T-cell (primary cell): ENCODE measurements at regions not wholly inside any gene's neighbourhood (a gene's known extent, or its start where the extent isn't known, plus 50 kb on each side); places are given as distances from the start of the nearest gene placed in this dataset.
"Not testable (repeated sequence)": the region's sequence is repeated elsewhere in the genome, so short reads cannot be mapped to it uniquely, and the experiment has no call there.

Source experiments
- ATAC-seq, 4 experiments: fragments of 200-7000 bp in 3 of 4; fragments of 150-1000 bp in 1 of 4; cut with Tn5 transposase; replicated peaks in 1 of 4; 1 replicate in 3 of 4; 2 replicates in 1 of 4; pipeline ENCODE4 v1.10.0; 2021; ENCODE audit warnings: moderate library complexity in 3 of 4, mild to moderate bottlenecking in 2 of 4, moderate number of reproducible peaks in 1 of 4
- CTCF ChIA-PET, 2 donors: fragments of 300-600 bp; sonication (Branson Sonifier 250); formaldehyde crosslinking; loops; one replicate each; lab custom pipeline; 2022; ENCODE audit warnings: antibody characterized with exemption in 2 of 2; lab: Charles Lee
- POLR2A ChIA-PET, 2 donors: fragments of 300-600 bp; sonication (Branson Sonifier 250); formaldehyde crosslinking; loops; one replicate each; lab custom pipeline; 2022; ENCODE audit warnings: antibody characterized with exemption in 2 of 2; lab: Charles Lee
- DNase-seq, 35 experiments: peaks; one replicate each; pipeline versions ENCODE4 v3.0.0 to v3.0.0-alpha.2; 2013 to 2023
- H3K27ac ChIP-seq: one replicate; pipeline ENCODE4 v1.5.1; 2013; ENCODE audit warnings: low read length
- H3K27me3 ChIP-seq, 2 experiments: replicated peaks in 1 of 2; 1 replicate in 1 of 2; 2 replicates in 1 of 2; pipeline versions ENCODE4 v1.6.1 to v1.7.0; 2013; ENCODE audit warnings: low read length in 1 of 2, mixed read lengths in 1 of 2; ENCODE audit not compliant: control insufficient read depth in 2 of 2, insufficient read depth in 2 of 2; ENCODE audit errors: extremely low read depth in 1 of 2
- H3K36me3 ChIP-seq, 2 donors: 1 replicate in 1 of 2; 2 replicates in 1 of 2; pipeline versions ENCODE4 v1.6.1 to v1.7.0; 2013; ENCODE audit warnings: low read length in 1 of 2; ENCODE audit not compliant: control insufficient read depth in 2 of 2, insufficient read depth in 1 of 2; ENCODE audit errors: extremely low read depth in 1 of 2
- H3K4me1 ChIP-seq, 2 experiments: 1 replicate in 1 of 2; 2 replicates in 1 of 2; pipeline versions ENCODE4 v1.6.1 to v1.7.0; 2013; ENCODE audit warnings: low read length in 2 of 2, mixed read lengths in 1 of 2; ENCODE audit not compliant: insufficient read depth in 2 of 2, control insufficient read depth in 1 of 2; ENCODE audit errors: extremely low read depth in 1 of 2
- H3K4me3 ChIP-seq, 2 donors: 1 replicate in 1 of 2; 2 replicates in 1 of 2; pipeline versions ENCODE4 v1.5.1 to v1.7.0; 2013; ENCODE audit warnings: mild to moderate bottlenecking in 2 of 2, low read length in 1 of 2, moderate library complexity in 1 of 2; ENCODE audit not compliant: control insufficient read depth in 1 of 2; ENCODE audit errors: extremely low read depth in 1 of 2
- H3K9me3 ChIP-seq: 2 replicates; pipeline ENCODE4 v1.7.0; 2013
- H3K27ac Mint-ChIP-seq, 2 donors: one replicate each; pipeline ENCODE4 v1.8.0; 2020 to 2021; ENCODE audit warnings: mild to moderate bottlenecking in 2 of 2, mixed read lengths in 2 of 2
- H3K27me3 Mint-ChIP-seq, 2 donors: one replicate each; pipeline ENCODE4 v1.8.0; 2021 to 2022; ENCODE audit warnings: mixed read lengths in 2 of 2
- H3K36me3 Mint-ChIP-seq: one replicate; pipeline ENCODE4 v1.8.0; 2021; ENCODE audit warnings: mixed read lengths
- H3K4me1 Mint-ChIP-seq, 3 donors: one replicate each; pipeline ENCODE4 v1.8.0; 2020 to 2022; ENCODE audit warnings: mixed read lengths in 3 of 3, mild to moderate bottlenecking in 1 of 3
- H3K4me3 Mint-ChIP-seq, 3 donors: one replicate each; pipeline ENCODE4 v1.8.0; 2020 to 2022; ENCODE audit warnings: mild to moderate bottlenecking in 3 of 3, mixed read lengths in 3 of 3, moderate library complexity in 3 of 3
- H3K9me3 Mint-ChIP-seq, 3 donors: one replicate each; pipeline ENCODE4 v1.8.0; 2020 to 2022; ENCODE audit warnings: mixed read lengths in 3 of 3
- WGBS: methylation state at CpG from one replicate; pipeline ENCODE4 v1.1.5; 2013; ENCODE audit warnings: missing lambda C conversion rate; ENCODE audit not compliant: insufficient coverage; 5-methylcytosine and 5-hydroxymethylcytosine counted together

DNA sequence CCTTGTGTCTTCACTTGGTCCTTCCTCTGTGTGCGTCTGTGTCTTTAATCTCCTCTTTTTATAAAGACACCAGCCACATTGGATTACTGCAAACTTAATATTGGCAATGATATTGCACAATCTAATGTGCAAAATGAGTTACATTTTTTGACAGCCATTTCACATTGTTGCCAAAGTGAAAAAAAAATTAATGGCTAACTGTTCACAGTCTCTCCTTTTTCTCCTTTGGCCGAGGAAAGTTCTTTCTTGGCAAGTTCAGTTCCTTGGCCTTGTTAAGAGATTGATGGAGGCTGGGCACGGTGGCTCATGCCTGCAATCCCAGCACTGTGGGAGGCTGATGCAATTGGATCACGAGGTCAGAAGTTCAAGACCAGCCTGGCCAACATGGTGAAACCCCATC, 62.2 kb upstream of the ZNF280D start:
- DNase-seq = no peak
- Mint-ChIP-seq H3K36me3 (no peaks in the 10 kb centered on the region), H3K27ac (no peak overlapping the region), H3K9me3 (peaks cover 8 to 27% (median 16%) of the 10 kb centered on the region in 3 donors), H3K4me1 (no peaks in the 10 kb centered on the region), H3K4me3 (no peak overlapping the region), H3K27me3 (no peaks in the 10 kb centered on the region)
- Histone ChIP-seq H3K27ac (no peak overlapping the region), H3K27me3 (no peaks in the 10 kb centered on the region), H3K4me3 (no peak overlapping the region), H3K9me3 (no peaks in the 10 kb centered on the region), H3K4me1 (no peaks in the 10 kb centered on the region), H3K36me3 (no peaks in the 10 kb centered on the region)
- no peak for ATAC-seq
- ChIA-PET POLR2A (interaction anchor here in 1 of 2 donors (0.7 kb wide), 1 partner anchor 47 kb away, joined by 4 read pairs; no protein-coding TSS in a partner anchor), CTCF (no interaction called here)
- WGBS = 80% methylated on average over 1 of the region's 4 CpGs

DNA sequence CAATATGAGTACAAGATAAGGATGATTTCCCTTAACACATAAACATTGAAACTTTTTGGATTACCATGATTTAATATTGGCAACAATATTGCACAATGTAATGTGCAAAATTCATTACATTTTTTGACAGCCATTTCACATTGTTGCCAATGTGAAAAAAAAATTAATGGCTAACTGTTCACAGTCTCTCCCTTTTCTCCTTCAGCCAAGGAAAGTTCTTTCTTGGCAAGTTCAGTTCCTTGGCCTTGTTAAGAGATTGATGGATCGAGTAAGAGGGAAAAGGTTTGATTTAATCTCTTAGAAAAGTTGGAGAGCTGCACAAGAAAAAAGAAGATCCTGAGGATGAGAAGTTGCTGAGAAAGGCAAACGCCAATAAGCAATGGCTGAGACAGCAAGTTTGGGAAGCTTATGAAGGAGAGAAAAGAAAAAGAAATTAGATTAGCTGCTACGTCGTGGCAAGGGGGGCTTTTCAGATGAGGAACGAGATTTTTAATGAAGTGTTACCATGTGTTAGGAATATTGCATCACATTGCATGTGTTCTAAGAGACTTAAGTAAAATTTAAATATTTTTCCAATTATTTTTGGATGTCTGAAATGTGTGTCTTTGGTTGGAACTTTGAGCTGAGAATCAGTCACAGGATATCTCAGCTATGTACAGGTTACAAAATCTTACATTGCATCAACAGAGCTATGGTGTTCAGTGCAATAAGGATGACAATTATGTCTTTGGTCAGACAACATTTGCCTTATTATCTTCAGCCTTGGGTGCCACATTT, 61.4 kb upstream of the ZNF280D start:
- ATAC-seq (no peak), DNase-seq (no peak)
- H3K36me3 Mint-ChIP-seq = no peaks in the 10 kb centered on the region
- WGBS = 95% methylated on average over 4 of the region's 5 CpGs
- no peaks in the 10 kb centered on the region for H3K4me1 Mint-ChIP-seq
- Histone ChIP-seq H3K27me3 (no peaks in the 10 kb centered on the region), H3K9me3 (no peaks in the 10 kb centered on the region), H3K4me3 (no peak overlapping the region), H3K4me1 (no peaks in the 10 kb centered on the region), H3K27ac (no peak overlapping the region), H3K36me3 (no peaks in the 10 kb centered on the region)
- POLR2A ChIA-PET = no interaction called here
- no peak overlapping the region for H3K4me3 Mint-ChIP-seq
- no peaks in the 10 kb centered on the region for H3K27me3 Mint-ChIP-seq
- H3K9me3 Mint-ChIP-seq = peaks cover 8 to 27% (median 16%) of the 10 kb centered on the region in 3 donors
- H3K27ac Mint-ChIP-seq = no peak overlapping the region
- CTCF ChIA-PET = interaction anchor here in 1 of 2 donors (0.6 to 0.7 kb wide), 2 partner anchors 26 to 478 kb away, joined by 3 read pairs; no protein-coding TSS in a partner anchor

DNA sequence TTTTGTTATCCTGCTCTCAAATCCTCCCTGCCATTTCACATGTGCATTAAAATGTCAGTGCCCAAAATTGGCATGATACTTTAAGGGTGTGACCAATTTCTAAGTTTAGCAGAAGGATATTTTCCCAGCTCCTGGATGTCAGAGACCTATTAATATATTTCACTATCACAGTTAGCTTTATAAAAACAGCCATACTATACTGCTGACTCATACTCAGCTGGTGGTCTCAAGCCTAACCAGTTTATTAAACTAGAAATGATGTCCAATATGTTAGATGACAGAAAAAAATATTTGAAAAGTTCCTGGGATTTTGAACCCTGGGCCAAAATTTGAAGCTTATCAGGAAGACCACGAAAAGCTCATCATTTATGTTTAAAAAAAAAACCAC, 60.9 kb upstream of the ZNF280D start:
- CTCF ChIA-PET = interaction anchor here in 1 of 2 donors (0.6 to 0.7 kb wide), 2 partner anchors 25 to 477 kb away, joined by 3 read pairs; no protein-coding TSS in a partner anchor
- Histone ChIP-seq H3K27ac (no peak overlapping the region), H3K4me1 (no peaks in the 10 kb centered on the region), H3K9me3 (no peaks in the 10 kb centered on the region), H3K36me3 (no peaks in the 10 kb centered on the region), H3K27me3 (no peaks in the 10 kb centered on the region), H3K4me3 (no peak overlapping the region)
- H3K27me3 Mint-ChIP-seq = no peaks in the 10 kb centered on the region
- H3K27ac Mint-ChIP-seq = no peak overlapping the region
- H3K4me1 Mint-ChIP-seq = no peaks in the 10 kb centered on the region
- no CpG with 5 or more reads among the region's 1 CpG for WGBS
- no peak for DNase-seq
- H3K36me3 Mint-ChIP-seq = no peaks in the 10 kb centered on the region
- POLR2A ChIA-PET = no interaction called here
- H3K9me3 Mint-ChIP-seq = peaks cover 8 to 27% (median 16%) of the 10 kb centered on the region in 3 donors
- no peak for ATAC-seq
- no peak overlapping the region for H3K4me3 Mint-ChIP-seq

DNA sequence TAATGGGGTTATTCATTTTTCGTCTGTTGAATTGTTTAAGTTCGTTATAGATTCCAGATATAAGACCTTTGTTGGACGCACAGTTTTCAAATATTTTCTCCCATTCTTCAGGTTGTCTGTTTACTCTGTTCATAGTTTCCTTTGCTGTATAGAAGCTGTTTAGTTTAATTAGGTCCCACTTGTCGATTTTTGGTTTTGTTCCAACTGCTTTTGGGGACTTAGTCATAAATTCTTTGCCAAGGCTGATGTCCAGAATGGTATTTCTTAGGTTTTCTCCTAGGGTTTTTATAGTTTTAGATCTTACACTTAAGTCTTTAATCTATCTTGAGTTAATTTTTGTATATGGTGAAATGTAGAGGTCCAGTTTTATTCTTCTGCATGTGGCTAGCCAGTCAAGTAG, 58.9 kb upstream of the ZNF280D start:
- peaks cover 8 to 27% (median 16%) of the 10 kb centered on the region in 3 donors for H3K9me3 Mint-ChIP-seq
- Histone ChIP-seq H3K4me1 (no peaks in the 10 kb centered on the region), H3K27me3 (no peaks in the 10 kb centered on the region), H3K27ac (no peak overlapping the region), H3K9me3 (no peaks in the 10 kb centered on the region), H3K36me3 (no peaks in the 10 kb centered on the region), H3K4me3 (no peak overlapping the region)
- H3K27me3 Mint-ChIP-seq = no peaks in the 10 kb centered on the region
- ATAC-seq = no peak
- no peak for DNase-seq
- ChIA-PET CTCF (no interaction called here), POLR2A (no interaction called here)
- H3K4me3 Mint-ChIP-seq = no peak overlapping the region
- H3K27ac Mint-ChIP-seq = no peak overlapping the region
- WGBS = no CpG with 5 or more reads among the region's 4 CpGs
- no peaks in the 10 kb centered on the region for H3K36me3 Mint-ChIP-seq
- H3K4me1 Mint-ChIP-seq = peaks cover 0 to under 1% (median under 1%) of the 10 kb centered on the region in 3 donors

DNA sequence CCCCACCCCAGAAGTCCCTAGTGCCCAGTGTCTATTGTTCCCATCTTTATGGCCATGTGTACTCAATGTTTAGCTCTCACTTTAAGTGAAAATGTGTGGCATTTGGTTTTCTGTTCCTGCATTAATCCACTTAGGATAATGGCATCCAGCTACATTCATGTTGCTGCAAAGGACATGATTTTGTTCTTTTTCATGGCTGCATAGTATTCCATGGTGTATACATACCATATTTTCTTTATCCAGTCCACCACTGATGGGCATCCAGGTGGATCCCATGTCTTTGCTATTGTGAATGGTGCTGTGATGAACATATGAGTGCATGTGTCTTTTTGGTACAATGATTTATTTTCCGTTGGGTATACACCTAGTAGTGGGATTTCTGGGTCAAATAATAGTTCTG, 58.2 kb upstream of the ZNF280D start:
- H3K27me3 Mint-ChIP-seq, ATAC-seq, H3K27me3 ChIP-seq, CTCF ChIA-PET, H3K4me1 Mint-ChIP-seq, POLR2A ChIA-PET, H3K27ac Mint-ChIP-seq, H3K4me1 ChIP-seq, H3K36me3 ChIP-seq, H3K4me3 ChIP-seq, H3K27ac ChIP-seq, H3K4me3 Mint-ChIP-seq, H3K9me3 ChIP-seq, H3K36me3 Mint-ChIP-seq, DNase-seq: not testable (repeated sequence)
- no CpG with 5 or more reads among the region's 1 CpG for WGBS
- H3K9me3 Mint-ChIP-seq = peaks cover 8 to 27% (median 16%) of the 10 kb centered on the region in 3 donors

DNA sequence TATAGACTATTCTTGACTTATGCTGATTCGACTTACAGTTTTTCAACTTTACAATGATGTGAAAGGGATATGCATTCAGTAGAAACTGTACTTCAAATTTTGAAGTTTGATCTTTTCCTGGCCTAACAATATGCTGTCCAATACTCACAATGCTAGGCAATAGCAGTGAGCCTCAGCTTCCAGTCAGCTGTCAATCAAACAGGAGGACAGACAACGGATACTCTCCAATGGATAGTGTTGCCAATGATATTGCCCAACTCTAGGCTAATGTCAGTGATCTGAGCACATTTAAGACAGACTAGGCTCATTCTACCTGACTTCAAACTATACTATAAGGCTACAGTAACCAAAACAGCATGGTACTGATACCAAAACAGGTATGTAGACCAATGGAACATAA, 55.0 kb upstream of the ZNF280D start:
- H3K4me3 ChIP-seq = no peak overlapping the region
- Mint-ChIP-seq H3K4me1 (peaks cover 0 to 9% (median 4%) of the 10 kb centered on the region in 3 donors), H3K27ac (no peak overlapping the region), H3K4me3 (no peak overlapping the region), H3K36me3 (no peaks in the 10 kb centered on the region), H3K9me3 (peaks cover 8 to 20% (median 12%) of the 10 kb centered on the region in 3 donors), H3K27me3 (no peaks in the 10 kb centered on the region)
- no peak overlapping the region for H3K27ac ChIP-seq
- ATAC-seq (no peak), DNase-seq (no peak)
- H3K4me1 ChIP-seq = no peaks in the 10 kb centered on the region
- CTCF ChIA-PET = no interaction called here
- no peaks in the 10 kb centered on the region for H3K27me3 ChIP-seq
- WGBS = no CpG with 5 or more reads among the region's 2 CpGs
- H3K36me3 ChIP-seq = no peaks in the 10 kb centered on the region
- POLR2A ChIA-PET = no interaction called here
- no peaks in the 10 kb centered on the region for H3K9me3 ChIP-seq
